SHP77 (cell line): ENCODE measurements at regions not wholly inside any gene's neighbourhood (a gene's known extent, or its start where the extent isn't known, plus 50 kb on each side); places are given as distances from the start of the nearest gene placed in this dataset.
"Not testable (repeated sequence)": the region's sequence is repeated elsewhere in the genome, so short reads cannot be mapped to it uniquely, and the experiment has no call there.

Source experiments
- DNase-seq, 2 experiments: peaks; one replicate each; lab custom pipeline; 2025; lab: John Stamatoyannopoulos, UW

- DNase-seq: no peak
Measured at GRCh38 chr10:33067917-33068316, 109.9 kb upstream of the ITGB1 start.

GRCh38 chr10:33067481-33067880 is 109.5 kb upstream of the ITGB1 start:
- DNase-seq: no peak

GRCh38 chr10:33066558-33067236 is 108.7 kb upstream of the ITGB1 start:
- DNase-seq: no peak

GRCh38 chr10:33065111-33065510 is 107.1 kb upstream of the ITGB1 start:
- no peak for DNase-seq

GRCh38 chr10:33064706-33065105 is 106.7 kb upstream of the ITGB1 start:
- DNase-seq: no peak

- no peak for DNase-seq
Measured at GRCh38 chr10:33057620-33058019, 99.6 kb upstream of the ITGB1 start.

- no peak for DNase-seq
Measured at GRCh38 chr10:33056828-33057596, 99.0 kb upstream of the ITGB1 start.

- no peak for DNase-seq
Measured at GRCh38 chr10:33055625-33056024, 97.6 kb upstream of the ITGB1 start.

GRCh38 chr10:33052915-33053810 is 95.1 kb upstream of the ITGB1 start:
- no peak for DNase-seq

GRCh38 chr10:33052263-33052875 is 94.3 kb upstream of the ITGB1 start:
- DNase-seq: no peak

- DNase-seq: not testable (repeated sequence)
Measured at GRCh38 chr10:33049963-33050920, 92.2 kb upstream of the ITGB1 start.

- no peak for DNase-seq
Measured at GRCh38 chr10:33048223-33048622, 90.2 kb upstream of the ITGB1 start.

GRCh38 chr10:33047655-33048054 is 89.6 kb upstream of the ITGB1 start:
- DNase-seq: no peak

GRCh38 chr10:33046792-33047191 is 88.8 kb upstream of the ITGB1 start:
- DNase-seq: no peak

- DNase-seq: no peak
Measured at GRCh38 chr10:33045421-33045820, 87.4 kb upstream of the ITGB1 start.

- no peak for DNase-seq
Measured at GRCh38 chr10:33042565-33042964, 84.5 kb upstream of the ITGB1 start.

- DNase-seq: no peak
Measured at GRCh38 chr10:33041783-33042437, 83.9 kb upstream of the ITGB1 start.

GRCh38 chr10:33040436-33040835 is 82.4 kb upstream of the ITGB1 start:
- DNase-seq: no peak

- no peak for DNase-seq
Measured at GRCh38 chr10:33039181-33039580, 81.2 kb upstream of the ITGB1 start.

- DNase-seq: no peak
Measured at GRCh38 chr10:33038672-33039071, 80.6 kb upstream of the ITGB1 start.
